ENCODE measurements at regions not wholly inside any gene's neighbourhood (a gene's known extent, or its start where the extent isn't known, plus 50 kb on each side); places are given as distances from the start of the nearest gene placed in this dataset.
"Not testable (repeated sequence)": the region's sequence is repeated elsewhere in the genome, so short reads cannot be mapped to it uniquely, and the experiment has no call there.

DNA sequence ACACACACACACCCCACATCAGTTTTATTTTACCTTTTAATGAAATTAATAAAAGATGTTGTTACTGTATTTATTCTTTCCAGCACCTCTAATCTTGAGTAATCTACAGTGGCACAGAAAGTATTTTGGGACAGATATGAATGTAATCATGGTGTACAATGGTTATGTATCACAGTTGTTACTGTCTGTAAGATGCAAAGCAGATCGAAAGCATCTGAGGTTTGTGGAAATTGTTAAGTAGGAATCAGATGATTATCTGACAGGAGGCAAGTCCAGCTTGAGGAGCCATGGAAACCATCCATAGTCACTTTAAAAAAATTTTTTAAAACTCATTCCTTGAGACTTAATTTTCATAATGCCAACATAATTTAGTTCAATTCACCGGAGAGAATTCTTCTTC lies 636.3 kb upstream of the MARCKS start:
- DNase-seq, result no peak

- no peak for DNase-seq
These were observed 635.3 kb upstream of the MARCKS start for GRCh38 chr6:113221850-113222249.

- no peak for DNase-seq
These were observed 611.0 kb upstream of the MARCKS start for GRCh38 chr6:113246186-113246585.

- no peak for DNase-seq
These were observed 608.6 kb upstream of the MARCKS start for GRCh38 chr6:113248532-113248931.

DNA sequence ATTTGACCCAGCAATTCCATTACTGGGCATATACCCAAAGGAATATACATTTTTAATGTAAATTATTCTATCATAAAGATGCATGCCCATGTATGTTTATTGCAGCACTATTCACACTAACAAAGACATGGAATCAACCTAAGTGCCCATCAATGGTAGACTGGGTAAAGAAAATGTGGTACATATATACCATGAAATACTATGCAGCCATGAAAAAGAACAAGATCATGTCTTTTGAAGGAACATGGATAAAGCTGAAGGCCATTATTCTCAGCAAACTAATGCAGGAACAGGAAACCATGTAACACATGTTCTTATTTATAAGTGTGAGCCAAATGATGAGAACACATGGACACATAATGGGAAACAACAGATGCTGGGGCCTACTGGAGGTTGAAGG lies 603.0 kb upstream of the MARCKS start:
- DNase-seq, result not testable (repeated sequence)

DNA sequence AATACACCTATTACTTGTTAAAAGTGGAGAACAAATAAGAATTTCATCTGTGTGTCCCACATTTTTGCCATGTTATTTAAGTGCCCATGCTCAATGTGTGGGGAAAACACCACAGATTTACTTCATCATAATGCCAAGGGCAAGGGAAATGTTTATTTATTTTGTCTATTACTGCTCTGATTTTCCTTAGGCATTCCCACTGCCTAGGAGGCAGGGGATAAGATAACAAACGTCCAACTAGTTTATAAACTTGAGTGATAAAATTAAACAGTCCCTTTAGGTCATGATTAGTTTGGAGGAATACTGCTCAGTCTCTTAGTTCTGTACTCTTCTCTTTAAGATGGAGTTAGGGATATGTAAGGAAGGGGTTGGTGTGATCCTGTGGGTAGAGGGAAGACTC lies 598.4 kb upstream of the MARCKS start:
- DNase-seq, result no peak

DNA sequence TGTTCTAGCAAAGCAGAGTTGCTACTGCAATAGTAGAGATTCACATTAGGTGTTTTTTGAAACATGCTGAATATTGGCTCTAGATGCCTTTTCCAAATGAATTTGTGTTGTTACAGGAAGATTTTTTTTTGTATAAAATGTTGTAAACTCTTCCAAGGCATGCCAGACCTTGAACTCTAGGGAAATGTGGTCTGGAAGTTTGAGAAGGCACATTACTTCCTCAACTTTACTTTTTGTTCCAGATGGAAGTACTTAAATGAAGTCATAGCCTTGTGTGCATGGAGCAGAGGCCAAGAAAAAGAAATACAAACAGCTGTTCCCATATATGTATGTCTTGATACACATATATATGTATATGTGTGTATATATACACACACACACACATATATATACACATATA lies 585.7 kb upstream of the MARCKS start:
- no peak for DNase-seq

GRCh38 chr6:113276601-113277000 lies 580.5 kb upstream of the MARCKS start:
- DNase-seq, result no peak

- no peak for DNase-seq
These were observed 580.0 kb upstream of the MARCKS start for GRCh38 chr6:113277111-113277510.

- no peak for DNase-seq
These were observed 576.1 kb upstream of the MARCKS start for GRCh38 chr6:113281014-113281413.

DNA sequence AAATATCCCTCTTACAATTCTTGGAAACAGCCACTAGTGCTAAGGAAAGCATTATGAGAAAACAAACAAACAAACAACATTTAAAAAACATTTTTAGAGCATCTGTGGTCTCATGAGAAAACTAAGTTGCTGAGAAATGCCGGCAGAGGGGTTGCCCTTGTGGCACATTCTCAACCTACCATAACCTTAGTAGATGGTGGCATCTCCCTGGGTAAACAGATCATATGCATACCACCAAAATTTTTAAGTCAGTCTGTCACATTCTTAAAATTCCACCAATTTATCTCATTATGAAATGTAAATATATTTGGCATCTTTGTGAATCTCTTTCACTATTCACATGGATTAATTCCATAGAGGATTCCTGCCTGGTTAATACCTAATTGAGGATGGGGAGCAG lies 575.7 kb upstream of the MARCKS start:
- no peak for DNase-seq

- no peak for DNase-seq
These were observed 569.7 kb upstream of the MARCKS start for GRCh38 chr6:113287396-113287795.

GRCh38 chr6:113288409-113288808 lies 568.7 kb upstream of the MARCKS start:
- no peak for DNase-seq

DNA sequence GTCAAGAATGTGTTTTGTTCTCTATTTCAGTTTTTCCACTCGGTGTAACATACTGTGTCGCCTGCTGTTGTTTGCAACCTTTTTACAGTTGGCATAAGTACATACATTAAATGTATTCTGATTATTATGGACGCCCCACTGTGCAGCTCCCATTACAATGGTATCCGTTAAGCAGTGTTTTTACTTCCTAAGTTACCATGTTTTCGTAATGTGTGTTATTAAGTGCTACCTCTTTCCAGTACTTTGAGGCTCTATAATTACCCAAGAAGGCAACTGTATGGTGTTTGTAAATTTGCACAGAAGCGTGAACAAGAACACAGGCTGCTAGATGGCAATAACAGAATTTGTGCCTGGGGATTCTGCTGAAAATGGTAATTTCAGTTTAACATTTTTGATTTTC lies 568.0 kb upstream of the MARCKS start:
- no peak for DNase-seq

- DNase-seq, result no peak
These were observed 566.5 kb upstream of the MARCKS start for GRCh38 chr6:113290684-113291083.

DNA sequence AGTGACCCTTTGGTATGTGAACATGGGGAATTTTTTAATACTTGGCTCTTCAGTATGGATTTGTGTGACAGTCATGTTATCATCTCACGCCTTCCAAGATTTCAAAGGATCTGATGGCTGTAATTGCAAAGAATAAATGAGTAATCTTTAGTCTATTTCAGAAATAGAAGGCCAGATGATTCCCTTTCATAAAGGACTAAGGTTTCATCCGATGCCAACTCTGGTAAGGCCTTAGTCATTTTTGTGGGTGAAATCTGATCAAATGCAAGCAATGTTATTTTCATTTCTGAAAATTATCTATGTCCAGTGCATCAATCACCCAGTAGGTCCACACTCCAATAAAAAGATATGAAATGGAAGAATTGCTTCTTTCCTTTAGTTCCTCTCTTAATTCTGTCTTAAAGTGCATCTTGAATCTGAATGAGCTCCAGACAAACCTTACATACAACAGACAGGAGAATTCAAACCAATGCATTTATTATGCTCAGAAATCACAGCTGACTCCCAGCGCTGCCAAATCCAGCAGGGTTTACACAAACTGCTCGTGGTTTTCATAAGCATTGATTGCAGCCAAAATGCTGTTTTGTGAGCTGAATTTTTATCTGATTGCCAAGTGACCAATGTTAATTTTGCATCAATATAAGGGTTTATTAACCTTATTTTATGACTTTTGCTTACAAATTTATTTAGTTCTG lies 565.2 kb upstream of the MARCKS start:
- DNase-seq, result peak in 4 of 14 donors; percentile 1 to 23 (median 8)

DNA sequence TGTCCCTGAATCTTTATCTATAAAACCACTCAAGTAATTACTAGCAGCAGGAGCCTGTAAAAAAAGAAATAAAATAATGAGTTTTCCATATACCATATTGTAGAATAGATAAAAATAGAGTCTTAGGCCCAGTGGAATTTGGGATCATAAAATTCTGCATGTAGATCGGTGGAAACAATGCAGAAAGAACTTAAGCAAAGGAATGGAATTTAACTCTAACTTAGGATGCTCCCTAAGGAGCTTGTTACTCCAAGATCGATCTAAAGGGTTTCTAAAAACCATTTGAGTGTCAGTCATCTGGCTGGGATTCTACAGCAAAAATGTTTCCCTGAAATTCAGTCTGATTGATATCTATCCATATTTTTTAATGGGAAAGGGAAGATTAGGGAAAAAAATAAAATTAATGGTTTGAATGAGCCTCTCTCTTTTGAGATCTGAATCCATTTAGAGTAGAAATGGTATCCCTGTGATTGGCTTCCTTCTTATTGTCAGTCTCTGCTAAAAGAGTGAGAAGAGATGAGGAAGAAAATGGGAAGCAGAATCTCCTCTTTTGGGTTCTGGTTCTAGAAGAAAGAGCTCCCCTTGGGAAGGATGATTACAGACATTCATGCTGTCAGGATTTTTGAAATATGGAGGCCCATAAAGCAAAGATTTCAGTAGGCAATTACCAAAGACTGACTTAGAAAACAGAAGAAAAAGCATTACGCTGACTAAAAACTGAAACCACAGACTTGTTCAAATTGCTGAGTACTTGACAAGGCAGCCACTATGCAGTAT lies 564.3 kb upstream of the MARCKS start:
- DNase-seq, result no peak

GRCh38 chr6:113293423-113293740 lies 563.8 kb upstream of the MARCKS start:
- no peak for DNase-seq

DNA sequence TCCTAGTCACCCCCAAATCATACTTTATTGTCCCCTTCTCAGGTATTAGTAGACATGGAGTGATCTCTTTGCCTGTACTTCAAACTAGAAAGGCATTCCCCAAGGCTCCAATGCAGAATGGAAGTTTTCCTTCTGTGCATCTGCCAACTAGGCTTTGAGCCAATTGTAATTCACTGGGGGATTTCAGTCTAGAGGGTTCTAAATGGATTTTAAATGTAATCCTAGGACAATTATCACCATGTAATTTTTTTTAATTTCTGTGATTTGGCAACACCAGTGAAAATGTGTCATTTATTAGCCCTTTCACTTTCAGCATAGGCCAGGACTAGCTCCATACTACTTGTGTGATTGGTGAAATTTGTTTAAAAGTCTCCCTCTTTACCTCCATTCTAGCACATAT lies 557.6 kb upstream of the MARCKS start:
- no peak for DNase-seq

DNA sequence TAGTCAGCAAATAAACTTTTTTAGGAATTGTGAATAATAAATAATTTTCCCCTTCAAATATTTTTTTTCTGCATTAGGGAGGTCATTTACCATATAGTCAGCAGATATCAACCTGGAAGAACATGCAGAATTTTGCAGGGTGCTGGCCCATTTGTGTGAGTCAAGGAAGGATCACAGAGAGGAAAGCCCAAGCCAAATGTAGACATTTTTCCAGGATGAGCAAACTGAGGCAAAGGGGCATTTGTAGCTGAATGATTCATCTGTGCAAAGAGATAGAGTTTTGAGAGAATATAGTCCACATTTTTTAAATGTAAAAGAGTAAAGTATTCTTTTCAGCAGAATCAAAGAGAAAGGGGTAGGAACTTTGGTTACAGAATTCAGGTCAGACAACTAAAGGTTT lies 555.5 kb upstream of the MARCKS start:
- no peak for DNase-seq

GRCh38 chr6:113304116-113304515 lies 553.0 kb upstream of the MARCKS start:
- DNase-seq, result no peak

DNA sequence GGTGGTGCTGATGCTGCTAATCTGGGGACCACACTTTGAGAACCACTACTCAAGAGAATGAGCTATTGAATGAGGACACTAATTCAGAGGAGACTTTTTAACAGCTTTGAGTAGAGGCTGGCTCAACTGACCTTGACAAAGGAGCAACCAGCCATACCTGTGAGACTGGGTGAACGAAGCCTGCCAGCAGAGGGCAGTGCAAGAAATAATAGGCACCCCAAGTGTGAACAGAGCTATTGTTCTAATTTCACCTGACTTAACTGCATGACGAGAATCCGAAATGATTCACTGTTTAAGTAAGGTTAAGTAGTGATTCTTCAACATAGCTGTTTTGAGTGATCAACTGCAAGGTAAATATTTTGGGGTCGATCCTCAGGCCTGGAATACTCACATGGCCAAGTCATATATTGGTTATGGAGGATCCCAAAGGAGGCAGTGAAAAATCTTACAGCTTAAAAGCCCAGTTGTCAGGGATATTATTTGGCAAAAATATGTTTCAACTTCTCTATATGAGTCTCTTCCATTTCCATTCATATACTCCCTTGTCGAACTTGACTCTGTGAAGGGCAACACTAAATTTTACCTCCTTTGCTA lies 550.5 kb upstream of the MARCKS start:
- peak in 5 of 14 donors; percentile 4 to 53 (median 9) for DNase-seq

- no peak for DNase-seq
These were observed 548.9 kb upstream of the MARCKS start for GRCh38 chr6:113308266-113308665.

GRCh38 chr6:113313841-113314240 lies 543.3 kb upstream of the MARCKS start:
- DNase-seq, result no peak

All from C1 segment of cervical spinal cord (tissue), 14 donors.